ENCODE measurements at regions not wholly inside any gene's neighbourhood (a gene's known extent, or its start where the extent isn't known, plus 50 kb on each side); places are given as distances from the start of the nearest gene placed in this dataset.

DNA sequence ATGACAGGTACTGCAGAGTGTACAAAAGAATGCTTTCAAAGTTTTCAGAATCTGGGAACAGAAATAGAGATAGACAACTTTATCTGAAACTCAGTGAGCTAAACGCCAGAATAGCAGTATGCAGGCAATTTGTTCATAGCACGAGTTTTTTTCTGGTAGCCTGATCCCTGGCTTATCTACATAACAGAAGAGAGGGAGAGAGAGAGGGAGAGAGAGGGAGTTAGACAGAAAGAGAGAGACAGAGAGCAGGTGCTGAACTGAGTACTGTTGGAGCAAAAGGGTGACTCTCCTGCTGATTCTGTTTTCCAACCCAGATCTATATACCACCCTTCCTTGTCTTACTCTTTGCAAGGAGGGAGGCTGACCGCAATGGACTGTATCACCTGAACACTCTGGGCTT, 388.0 kb upstream of the CA10 start:
- no TSS peak for BruUV-seq (replicated peaks)
- H3K4me1 ChIP-seq (ENCODE audit: control insufficient read depth, insufficient read depth, low read length), result no peaks in the 10 kb centered on the region
- H3K18ac ChIP-seq (ENCODE audit: low read depth, low read length), result no peak overlapping the region
- no peaks in the 10 kb centered on the region for H4K20me1 ChIP-seq (ENCODE audit: insufficient read depth, low read length)
- no CpG with 5 or more reads among the region's 3 CpGs for WGBS, 2 experiments (ENCODE audit: extremely low coverage in 2 of 2, insufficient read length in 1 of 2)
- no peak for DNase-seq
- H3K23ac ChIP-seq (ENCODE audit: low read depth, low read length), result no peak overlapping the region
- POLR2A ChIA-PET (ENCODE audit: unreplicated experiment), result no interaction called here
- no peak overlapping the region for H2AK5ac ChIP-seq (ENCODE audit: low read depth, low read length)
- H3K4me2 ChIP-seq (ENCODE audit: low read depth, low read length), result no peak overlapping the region
- H2BK15ac ChIP-seq (ENCODE audit: low read depth, low read length), result no peak overlapping the region
- H3K9me3 ChIP-seq (ENCODE audit: control insufficient read depth, insufficient read depth, low read length), result no peaks in the 10 kb centered on the region
- no peak overlapping the region for H3K27ac ChIP-seq (ENCODE audit: insufficient read depth, low read length)
- H2AFZ ChIP-seq (replicated peaks; ENCODE audit: low read length, poor library complexity), result no peak overlapping the region
- H3K56ac ChIP-seq (ENCODE audit: extremely low read depth, insufficient read depth, low read length), result no peak overlapping the region
- dilution Hi-C loops (cut with HindIII; ENCODE audit: low sequenced_read_pairs, unreplicated experiment), result no loop called here
- no peak for TF ChIP-seq CEBPB (IDR thresholded peaks at IDR 0.05; ENCODE audit: low read depth, low read length)
- TF ChIP-seq NFE2L2 (IDR thresholded peaks at IDR 0.05; ENCODE audit: low read depth, low read length), result no peak
- TF ChIP-seq, protein P1, sequence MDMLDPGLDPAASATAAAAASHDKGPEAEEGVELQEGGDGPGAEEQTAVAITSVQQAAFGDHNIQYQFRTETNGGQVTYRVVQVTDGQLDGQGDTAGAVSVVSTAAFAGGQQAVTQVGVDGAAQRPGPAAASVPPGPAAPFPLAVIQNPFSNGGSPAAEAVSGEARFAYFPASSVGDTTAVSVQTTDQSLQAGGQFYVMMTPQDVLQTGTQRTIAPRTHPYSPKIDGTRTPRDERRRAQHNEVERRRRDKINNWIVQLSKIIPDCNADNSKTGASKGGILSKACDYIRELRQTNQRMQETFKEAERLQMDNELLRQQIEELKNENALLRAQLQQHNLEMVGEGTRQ (IDR thresholded peaks at IDR 0.05; ENCODE audit: low read depth, low read length), result no peak
- no peak for TF ChIP-seq RCOR1 (IDR thresholded peaks at IDR 0.05; ENCODE audit: insufficient replicate concordance, low read length)
- TF ChIP-seq BHLHE40 (IDR thresholded peaks at IDR 0.05; ENCODE audit: low read depth, low read length), result no peak
- TF ChIP-seq RAD21 (IDR thresholded peaks at IDR 0.05; ENCODE audit: low read length), result no peak
- no peak for TF ChIP-seq SMC3 (IDR thresholded peaks at IDR 0.05; ENCODE audit: low read depth, low read length)
- no peak for TF ChIP-seq CHD1 (IDR thresholded peaks at IDR 0.05; ENCODE audit: low read depth, low read length)
- TF ChIP-seq, protein P2, sequence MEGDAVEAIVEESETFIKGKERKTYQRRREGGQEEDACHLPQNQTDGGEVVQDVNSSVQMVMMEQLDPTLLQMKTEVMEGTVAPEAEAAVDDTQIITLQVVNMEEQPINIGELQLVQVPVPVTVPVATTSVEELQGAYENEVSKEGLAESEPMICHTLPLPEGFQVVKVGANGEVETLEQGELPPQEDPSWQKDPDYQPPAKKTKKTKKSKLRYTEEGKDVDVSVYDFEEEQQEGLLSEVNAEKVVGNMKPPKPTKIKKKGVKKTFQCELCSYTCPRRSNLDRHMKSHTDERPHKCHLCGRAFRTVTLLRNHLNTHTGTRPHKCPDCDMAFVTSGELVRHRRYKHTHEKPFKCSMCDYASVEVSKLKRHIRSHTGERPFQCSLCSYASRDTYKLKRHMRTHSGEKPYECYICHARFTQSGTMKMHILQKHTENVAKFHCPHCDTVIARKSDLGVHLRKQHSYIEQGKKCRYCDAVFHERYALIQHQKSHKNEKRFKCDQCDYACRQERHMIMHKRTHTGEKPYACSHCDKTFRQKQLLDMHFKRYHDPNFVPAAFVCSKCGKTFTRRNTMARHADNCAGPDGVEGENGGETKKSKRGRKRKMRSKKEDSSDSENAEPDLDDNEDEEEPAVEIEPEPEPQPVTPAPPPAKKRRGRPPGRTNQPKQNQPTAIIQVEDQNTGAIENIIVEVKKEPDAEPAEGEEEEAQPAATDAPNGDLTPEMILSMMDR (conservative IDR thresholded peaks at IDR 0.05; ENCODE audit: low read depth, low read length), result no peak
- H3K9ac ChIP-seq (ENCODE audit: low read depth, low read length), result no peak overlapping the region
- H4K91ac ChIP-seq (ENCODE audit: insufficient read depth, low read depth, low read length), result no peak overlapping the region
- H3K9me1 ChIP-seq (ENCODE audit: insufficient read depth, low read length), result no peaks in the 10 kb centered on the region
- intact Hi-C loops (cut with micrococcal nuclease), result no loop called here
- no peak overlapping the region for H3K4ac ChIP-seq (ENCODE audit: low read depth, low read length)
- no peak overlapping the region for H2BK120ac ChIP-seq (ENCODE audit: low read depth, low read length)
- no peak overlapping the region for H2BK5ac ChIP-seq (ENCODE audit: low read depth, low read length, poor library complexity, severe bottlenecking)
- H3K79me1 ChIP-seq (ENCODE audit: low read depth in 1 of 2, low read length in 2 of 2), result no peaks in the 10 kb centered on the region
- no peak overlapping the region for H4K8ac ChIP-seq (ENCODE audit: low read depth in 2 of 2, low read length in 2 of 2)
- H3K27me3 ChIP-seq (ENCODE audit: control insufficient read depth, insufficient read depth, low read length), result no peaks in the 10 kb centered on the region
- H3K36me3 ChIP-seq (ENCODE audit: control insufficient read depth, insufficient read depth, low read length), result no peaks in the 10 kb centered on the region
- CTCF ChIA-PET, result no interaction called here
- ATAC-seq (ENCODE audit: low read depth), result no peak
- no peak overlapping the region for H4K5ac ChIP-seq (ENCODE audit: low read depth, low read length)
- no peak overlapping the region for H2AK9ac ChIP-seq (replicated peaks; ENCODE audit: low read depth, low read length, poor library complexity)
- no peak overlapping the region for H3K4me3 ChIP-seq (ENCODE audit: insufficient read depth, low read depth, low read length)
- in situ Hi-C loops (cut with MboI; ENCODE audit: low sequenced_read_pairs), result no loop called here
- H3K14ac ChIP-seq (replicated peaks; ENCODE audit: low read depth, low read length), result no peak overlapping the region
- H2BK20ac ChIP-seq (ENCODE audit: low read depth, low read length), result no peak overlapping the region

All from IMR-90 (cell line).